Dedifferentiated amniotic fluid mesenchymal stem cell (primary cell): ENCODE measurements at regions not wholly inside any gene's neighbourhood (a gene's known extent, or its start where the extent isn't known, plus 50 kb on each side); places are given as distances from the start of the nearest gene placed in this dataset.

Experiments
- DNase-seq: peaks from one replicate; pipeline ENCODE4 v3.0.0-alpha.2; 2016; ENCODE audit errors: extremely low spot score

GRCh38 chr18:45312555-45313126 lies 302.6 kb upstream of the SLC14A2 start:
- DNase-seq: no peak

DNA sequence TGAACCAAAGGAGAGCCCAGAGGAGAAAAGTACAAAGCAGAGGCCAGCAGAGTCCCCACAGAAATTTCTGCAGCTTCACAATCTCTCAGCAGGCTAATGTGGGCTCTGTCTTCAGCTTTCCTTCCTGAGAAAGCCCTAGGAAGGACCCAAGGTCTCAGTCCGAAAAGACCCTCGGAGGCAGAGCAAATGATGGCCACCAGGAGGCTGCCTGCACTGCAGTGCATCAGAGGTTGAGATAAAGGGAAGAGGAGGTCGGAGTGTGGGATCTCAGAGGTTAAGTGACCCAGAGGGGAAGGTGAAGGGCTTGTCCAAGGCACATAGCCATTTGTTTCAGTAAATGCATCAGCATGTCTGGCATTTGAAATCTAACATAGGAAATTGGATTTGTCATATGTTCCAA lies 299.1 kb upstream of the SLC14A2 start:
- DNase-seq: no peak

DNA sequence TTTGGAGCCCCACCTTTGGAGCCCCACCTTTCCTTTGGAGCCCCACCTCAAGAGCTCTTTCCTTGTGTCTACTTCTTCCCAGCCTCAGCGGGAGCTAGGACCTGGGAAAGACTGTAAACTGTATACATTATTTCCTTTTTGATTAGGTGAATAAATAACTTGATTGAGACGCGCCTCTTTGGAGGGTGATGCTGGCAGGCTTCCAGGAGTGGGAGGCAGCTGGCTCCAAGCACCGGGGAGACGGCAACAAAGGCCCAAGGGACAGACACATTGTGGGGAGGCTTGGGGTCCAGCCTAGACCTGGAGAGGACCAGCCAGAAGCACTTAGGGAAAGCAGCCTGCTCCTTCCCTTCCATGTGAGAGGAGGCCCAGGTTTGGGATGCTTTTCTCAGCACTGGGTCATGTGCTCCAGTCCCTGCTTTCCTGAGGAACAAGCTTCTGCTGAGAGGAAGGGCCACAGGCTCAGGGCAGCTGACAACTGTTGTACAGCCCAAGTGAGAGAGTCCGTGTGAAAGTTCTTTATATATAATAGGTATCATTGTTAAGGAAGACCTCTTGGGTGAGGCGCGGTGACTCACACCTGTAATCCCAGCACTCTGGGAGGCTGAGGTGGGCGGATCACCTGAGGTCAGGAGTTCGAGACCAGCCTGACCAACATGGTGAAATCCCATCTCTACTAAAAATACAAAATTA lies 297.2 kb upstream of the SLC14A2 start:
- no peak for DNase-seq

DNA sequence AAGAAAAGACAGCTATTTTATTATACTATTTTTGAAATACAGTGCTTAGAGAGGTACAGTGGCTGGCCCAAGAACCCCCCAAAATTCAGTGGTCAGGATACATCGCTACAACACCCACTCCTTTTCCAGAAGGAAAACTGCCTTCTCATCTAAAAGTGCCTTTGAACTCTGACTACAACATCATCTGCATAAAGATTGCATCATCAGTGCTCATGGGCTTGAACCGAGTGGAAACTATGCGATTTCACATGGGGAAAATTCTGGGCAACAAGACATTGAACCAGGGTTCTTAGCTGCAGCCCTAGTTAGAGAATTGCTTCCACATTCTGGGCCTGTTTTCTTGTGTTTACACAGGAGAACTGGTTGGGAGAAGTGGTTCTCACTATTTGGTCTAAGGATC lies 294.6 kb upstream of the SLC14A2 start:
- peak; percentile 38 for DNase-seq

- no peak for DNase-seq
Observed at GRCh38 chr18:45321520-45321919, 293.8 kb upstream of the SLC14A2 start.

GRCh38 chr18:45322343-45322742 lies 292.9 kb upstream of the SLC14A2 start:
- no peak for DNase-seq

- DNase-seq: no peak
Observed at GRCh38 chr18:45324101-45324494, 291.2 kb upstream of the SLC14A2 start.

DNA sequence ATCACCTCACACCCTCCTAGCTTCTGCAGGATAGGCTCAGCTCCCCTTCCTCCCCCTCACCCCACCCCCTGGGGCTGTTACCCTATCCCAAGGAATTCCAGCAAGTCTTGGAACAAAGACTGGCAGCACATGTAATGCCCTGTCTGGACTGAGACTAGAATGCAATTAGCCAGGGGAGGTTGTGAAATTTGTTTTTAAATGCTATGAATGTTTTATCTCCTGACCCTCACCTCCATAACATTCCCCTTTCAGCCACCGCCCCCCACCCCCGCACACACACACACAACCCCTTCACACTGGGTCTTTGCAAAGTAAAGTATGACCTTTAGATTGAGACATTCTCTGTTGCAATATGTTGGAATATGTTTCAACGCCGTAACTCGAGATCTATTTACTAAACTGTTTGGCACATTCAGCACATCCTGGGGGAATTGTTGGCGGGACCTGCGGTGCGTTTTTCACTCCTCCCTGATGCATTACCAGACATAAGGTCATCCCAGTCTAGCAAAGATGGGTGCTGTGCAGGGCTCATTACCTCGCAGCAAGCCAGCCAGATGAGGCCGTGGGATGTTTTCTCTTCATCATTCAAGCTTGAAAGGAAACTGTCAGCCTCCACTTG lies 290.7 kb upstream of the SLC14A2 start:
- peak; percentile 92 for DNase-seq

DNA sequence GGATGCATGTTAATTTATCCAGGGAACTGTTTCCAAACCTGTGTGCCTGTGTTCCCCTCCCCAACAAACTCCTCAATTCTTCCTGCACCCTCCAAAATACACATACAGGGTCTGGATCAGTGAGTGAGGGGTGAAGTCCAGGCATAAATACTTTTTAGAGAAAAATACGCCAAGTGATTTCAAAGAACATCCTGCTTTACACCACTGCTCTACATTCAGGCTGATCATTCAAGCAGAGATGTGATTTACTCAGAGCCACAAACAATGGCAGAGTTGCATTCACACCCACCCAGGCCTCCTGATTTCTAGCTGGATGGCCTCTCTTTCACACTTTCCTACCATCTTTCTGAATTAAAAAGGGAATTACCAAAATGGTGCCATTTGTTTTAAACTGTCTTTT lies 289.5 kb upstream of the SLC14A2 start:
- no peak for DNase-seq

GRCh38 chr18:45326505-45326904 lies 288.8 kb upstream of the SLC14A2 start:
- DNase-seq: no peak

GRCh38 chr18:45328296-45328695 lies 287.0 kb upstream of the SLC14A2 start:
- no peak for DNase-seq

- peak; percentile 82 for DNase-seq
Observed at GRCh38 chr18:45328811-45329210, 286.5 kb upstream of the SLC14A2 start.

- no peak for DNase-seq
Observed at GRCh38 chr18:45329316-45329715, 286.0 kb upstream of the SLC14A2 start.

DNA sequence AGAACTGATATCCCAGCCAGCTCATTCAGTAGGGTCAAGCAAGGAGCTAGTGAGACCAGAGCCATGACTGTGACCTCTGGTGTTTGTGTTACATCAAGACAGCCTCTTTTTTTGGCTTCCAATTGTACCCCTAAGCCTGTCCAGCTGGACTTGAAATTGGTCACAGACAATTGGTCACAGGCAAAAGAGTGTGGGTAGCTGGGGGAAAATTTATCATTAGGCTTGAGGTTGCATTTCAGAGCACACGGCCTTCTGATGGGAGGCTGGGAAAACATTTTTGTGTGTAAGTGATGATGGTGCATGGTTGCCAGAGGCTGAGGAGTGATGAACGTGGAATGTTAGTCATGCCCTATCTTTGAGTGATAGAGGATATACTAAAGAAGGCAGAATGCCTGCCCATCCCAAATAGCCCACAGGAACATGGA lies 285.1 kb upstream of the SLC14A2 start:
- DNase-seq: no peak

DNA sequence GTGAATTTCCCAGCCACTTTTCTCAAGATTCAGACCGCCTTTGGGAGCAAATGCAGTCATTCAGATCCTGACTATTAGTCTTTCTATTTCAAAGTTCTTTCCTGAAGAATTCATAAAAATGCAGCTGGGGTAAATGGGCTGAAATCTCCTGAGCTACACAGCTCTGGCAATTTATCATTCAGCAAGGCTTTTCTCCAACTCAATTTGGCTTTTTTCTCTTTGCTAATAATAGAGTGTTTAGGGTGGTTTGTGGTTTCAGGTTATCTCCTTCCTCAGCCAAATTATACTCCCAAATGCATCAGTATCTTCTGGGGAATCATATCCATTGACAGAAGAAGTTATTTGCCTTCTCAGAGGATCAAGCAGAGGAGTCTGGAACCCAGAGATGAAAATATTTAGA lies 282.4 kb upstream of the SLC14A2 start:
- DNase-seq: no peak

DNA sequence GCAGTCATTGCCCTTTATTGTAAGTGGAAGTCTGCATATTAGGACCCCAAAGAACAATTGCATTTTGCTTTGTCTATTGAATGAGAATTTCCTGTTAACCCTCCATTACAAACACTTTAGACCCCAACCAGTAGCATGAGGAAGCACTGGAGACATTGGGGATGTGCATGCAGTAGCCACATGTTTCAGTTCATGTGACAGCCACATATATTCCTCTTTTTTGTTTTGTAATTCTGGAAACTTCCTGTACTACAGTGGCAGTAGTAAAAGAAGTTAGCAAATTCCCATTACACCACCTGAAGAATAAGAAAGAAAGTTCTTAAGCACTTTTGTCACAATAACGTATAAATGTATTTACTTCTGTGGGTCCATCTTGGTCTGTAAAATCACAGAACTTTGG lies 281.1 kb upstream of the SLC14A2 start:
- no peak for DNase-seq

DNA sequence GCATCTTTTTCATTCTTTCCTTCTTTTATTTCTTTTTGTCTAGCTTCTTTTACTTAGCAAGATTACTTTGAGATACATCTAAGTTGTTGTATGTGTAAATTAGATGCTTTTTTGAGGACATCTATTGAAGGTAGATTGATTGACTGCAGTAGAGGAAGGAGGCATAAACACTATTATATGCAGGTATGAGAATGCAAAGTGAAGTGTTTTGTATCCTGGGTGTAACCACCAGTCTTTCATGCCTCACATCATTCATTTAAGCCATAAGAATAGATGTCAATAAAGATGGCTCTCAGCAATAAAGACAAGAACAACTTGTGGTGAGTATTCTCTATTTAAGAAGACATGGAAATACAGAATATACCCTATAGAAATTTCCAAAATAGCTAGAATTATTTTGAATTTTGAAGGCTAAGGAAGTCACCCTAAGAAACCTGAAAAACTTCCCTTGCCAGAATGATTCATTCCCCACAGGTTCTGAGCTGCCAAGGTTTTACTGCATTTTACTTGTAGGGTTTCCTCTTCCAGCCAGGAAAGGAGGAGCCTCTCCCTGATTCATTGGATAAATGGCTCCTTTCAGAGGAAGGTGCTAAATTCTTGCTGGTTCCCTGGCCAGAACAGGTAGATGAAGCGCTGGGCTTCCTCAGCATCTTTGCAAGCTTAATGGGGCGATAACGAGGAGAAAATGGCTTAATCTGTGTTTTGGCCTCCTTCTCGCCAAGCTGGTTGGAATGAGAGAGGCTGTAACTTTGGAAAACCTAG lies 279.8 kb upstream of the SLC14A2 start:
- DNase-seq: no peak

DNA sequence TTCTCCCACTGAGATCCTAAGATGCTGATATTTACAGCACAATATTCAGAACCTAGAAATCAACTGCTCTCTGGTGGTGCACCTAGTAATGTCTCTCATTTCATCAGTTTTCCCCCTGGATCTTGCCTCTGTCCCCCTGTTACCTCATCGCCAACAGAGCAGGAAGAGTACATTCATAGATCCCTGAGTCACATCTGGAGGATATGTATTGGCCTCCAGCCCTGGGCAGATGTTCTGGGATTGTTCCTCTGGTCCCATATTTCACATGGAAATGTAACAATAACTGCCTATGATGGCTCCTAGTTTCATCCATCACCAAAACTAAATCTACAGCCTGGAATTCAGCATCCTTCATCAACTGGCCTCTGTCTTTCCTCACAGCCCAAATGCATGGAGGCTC lies 278.8 kb upstream of the SLC14A2 start:
- DNase-seq: no peak

GRCh38 chr18:45337477-45337876 lies 277.8 kb upstream of the SLC14A2 start:
- no peak for DNase-seq

GRCh38 chr18:45339810-45340550 lies 275.3 kb upstream of the SLC14A2 start:
- DNase-seq: no peak

- no peak for DNase-seq
Observed at GRCh38 chr18:45340884-45341283, 274.4 kb upstream of the SLC14A2 start.

GRCh38 chr18:45341454-45341853 lies 273.8 kb upstream of the SLC14A2 start:
- no peak for DNase-seq
